Esophagus squamous epithelium (tissue), 5 donors: ENCODE measurements at regions not wholly inside any gene's neighbourhood (a gene's known extent, or its start where the extent isn't known, plus 50 kb on each side); places are given as distances from the start of the nearest gene placed in this dataset.

Experiments
- DNase-seq: peaks from one replicate; lab custom pipeline; 2025; lab: John Stamatoyannopoulos, UW
- H3K27ac ChIP-seq, 4 donors: fragments of 200-600 bp; sonication (generic); one replicate each; pipeline ENCODE4 v1.5.1; 2016 to 2019; ENCODE audit warnings: mild to moderate bottlenecking in 1 of 4
- H3K27me3 ChIP-seq, 4 donors: fragments of 200-600 bp; sonication (generic); 1 replicate in 3 of 4; 2 replicates in 1 of 4; pipeline versions ENCODE4 v1.5.1 to v1.6.0; 2017 to 2021; ENCODE audit warnings: antibody characterized with exemption in 1 of 4
- H3K36me3 ChIP-seq, 3 donors: fragments of 200-600 bp; sonication (generic); one replicate each; pipeline ENCODE4 v1.5.1; 2016 to 2019
- H3K4me1 ChIP-seq, 3 donors: fragments of 200-600 bp; sonication (generic); one replicate each; pipeline ENCODE4 v1.5.1; 2017 to 2019
- H3K4me3 ChIP-seq, 4 donors: fragments of 200-600 bp; sonication (generic); 1 replicate in 3 of 4; 2 replicates in 1 of 4; pipeline ENCODE4 v1.5.1; 2016 to 2019; ENCODE audit warnings: mild to moderate bottlenecking in 2 of 4, moderate library complexity in 1 of 4
- H3K9me3 ChIP-seq, 3 donors: fragments of 200-600 bp; sonication (generic); one replicate each; pipeline ENCODE4 v1.5.1; 2016 to 2019
- POLR2A ChIP-seq, 4 donors: fragments of 450-650 bp; IDR thresholded peaks; one replicate each; pipeline ENCODE4 v1.6.1; 2017; ENCODE audit warnings: antibody characterized with exemption in 4 of 4, mild to moderate bottlenecking in 4 of 4, moderate library complexity in 3 of 4
- WGBS, 2 donors: methylation state at CpG; one replicate each; pipeline ENCODE4 v1.1.5; 2018; 5-methylcytosine and 5-hydroxymethylcytosine counted together
- intact Hi-C: fragments of 100-400 bp; cut with DNase I; formaldehyde crosslinking; loops from one replicate; pipeline ENCODE4 v1.15.0; 2022
- TF ChIP-seq, protein P1 (sequence below), 6 experiments: fragments of 450-650 bp in 4 of 6; fragments of 200-600 bp in 2 of 6; sonication (generic) in 2 of 6; IDR thresholded peaks; one replicate each; pipeline ENCODE4 v1.5.1; 2016 to 2019; ENCODE audit warnings: antibody characterized with exemption in 6 of 6, mild to moderate bottlenecking in 4 of 6, moderate library complexity in 4 of 6
- donor health status: DM: yes; HTN: yes; CAD: no.

DNA sequence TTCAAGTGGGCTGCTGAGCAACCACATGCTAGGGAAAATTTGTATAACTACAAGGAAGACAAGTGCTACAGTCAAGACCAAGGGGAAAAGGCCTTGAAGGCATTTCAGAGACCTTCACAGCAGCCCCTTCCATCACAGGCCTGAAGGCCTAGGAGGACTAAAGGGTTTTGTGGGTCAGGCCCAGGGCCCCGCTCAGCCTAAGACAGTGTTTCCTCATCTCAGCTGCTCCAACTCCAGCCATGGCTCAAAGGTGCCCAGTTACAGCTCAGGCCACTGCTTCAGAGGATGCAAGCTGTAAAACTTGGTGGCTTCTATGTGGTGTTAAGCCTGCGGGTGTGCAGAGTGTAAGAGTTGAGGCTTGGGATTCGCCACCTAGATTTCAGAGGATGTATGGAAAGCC is 260.5 kb downstream of the NXPE2 start:
- DNase-seq, result no peak
- H3K27ac ChIP-seq, result no peak overlapping the region
- no peaks in the 10 kb centered on the region for H3K27me3 ChIP-seq
- intact Hi-C loops, result no loop called here
- TF ChIP-seq, protein P1, sequence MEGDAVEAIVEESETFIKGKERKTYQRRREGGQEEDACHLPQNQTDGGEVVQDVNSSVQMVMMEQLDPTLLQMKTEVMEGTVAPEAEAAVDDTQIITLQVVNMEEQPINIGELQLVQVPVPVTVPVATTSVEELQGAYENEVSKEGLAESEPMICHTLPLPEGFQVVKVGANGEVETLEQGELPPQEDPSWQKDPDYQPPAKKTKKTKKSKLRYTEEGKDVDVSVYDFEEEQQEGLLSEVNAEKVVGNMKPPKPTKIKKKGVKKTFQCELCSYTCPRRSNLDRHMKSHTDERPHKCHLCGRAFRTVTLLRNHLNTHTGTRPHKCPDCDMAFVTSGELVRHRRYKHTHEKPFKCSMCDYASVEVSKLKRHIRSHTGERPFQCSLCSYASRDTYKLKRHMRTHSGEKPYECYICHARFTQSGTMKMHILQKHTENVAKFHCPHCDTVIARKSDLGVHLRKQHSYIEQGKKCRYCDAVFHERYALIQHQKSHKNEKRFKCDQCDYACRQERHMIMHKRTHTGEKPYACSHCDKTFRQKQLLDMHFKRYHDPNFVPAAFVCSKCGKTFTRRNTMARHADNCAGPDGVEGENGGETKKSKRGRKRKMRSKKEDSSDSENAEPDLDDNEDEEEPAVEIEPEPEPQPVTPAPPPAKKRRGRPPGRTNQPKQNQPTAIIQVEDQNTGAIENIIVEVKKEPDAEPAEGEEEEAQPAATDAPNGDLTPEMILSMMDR (IDR thresholded peaks at IDR 0.05), result no peak
- TF ChIP-seq POLR2A (IDR thresholded peaks at IDR 0.05), result no peak
- no peak overlapping the region for H3K4me3 ChIP-seq
- 73 to 88% methylated on average over 2 to 3 of the region's 3 CpGs for WGBS, 2 donors
- no peaks in the 10 kb centered on the region for H3K36me3 ChIP-seq
- H3K9me3 ChIP-seq, result peaks cover 0 to 4% (median 3%) of the 10 kb centered on the region in 3 donors
- no peaks in the 10 kb centered on the region for H3K4me1 ChIP-seq

DNA sequence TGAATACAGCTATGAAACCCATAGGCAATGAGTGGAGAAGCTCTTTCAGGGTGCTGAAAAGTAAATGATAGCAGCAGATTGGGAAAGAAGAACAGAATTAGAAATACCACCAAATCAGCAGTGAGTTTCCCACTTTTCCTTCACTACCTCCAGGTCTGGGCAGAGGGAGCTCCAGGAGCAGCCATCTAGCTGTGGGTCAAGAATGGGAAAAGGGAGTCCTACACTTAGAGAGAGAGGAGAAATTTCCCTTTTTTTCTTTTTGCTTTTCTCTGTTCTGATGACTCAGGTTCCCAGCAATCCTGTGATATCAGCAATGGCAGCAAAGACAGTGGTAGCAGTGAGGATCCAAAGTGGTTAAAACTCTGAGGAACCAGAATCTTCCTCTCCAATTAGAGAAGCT is 263.9 kb downstream of the NXPE2 start:
- Histone ChIP-seq H3K36me3 (no peaks in the 10 kb centered on the region), H3K27ac (no peak overlapping the region), H3K4me1 (no peaks in the 10 kb centered on the region), H3K4me3 (no peak overlapping the region), H3K9me3 (peaks cover 0 to 4% (median 3%) of the 10 kb centered on the region in 3 donors), H3K27me3 (no peaks in the 10 kb centered on the region)
- no peak for TF ChIP-seq POLR2A (IDR thresholded peaks at IDR 0.05)
- TF ChIP-seq, protein P1 (IDR thresholded peaks at IDR 0.05), result no peak
- no peak for DNase-seq
- intact Hi-C loops, result no loop called here

DNA sequence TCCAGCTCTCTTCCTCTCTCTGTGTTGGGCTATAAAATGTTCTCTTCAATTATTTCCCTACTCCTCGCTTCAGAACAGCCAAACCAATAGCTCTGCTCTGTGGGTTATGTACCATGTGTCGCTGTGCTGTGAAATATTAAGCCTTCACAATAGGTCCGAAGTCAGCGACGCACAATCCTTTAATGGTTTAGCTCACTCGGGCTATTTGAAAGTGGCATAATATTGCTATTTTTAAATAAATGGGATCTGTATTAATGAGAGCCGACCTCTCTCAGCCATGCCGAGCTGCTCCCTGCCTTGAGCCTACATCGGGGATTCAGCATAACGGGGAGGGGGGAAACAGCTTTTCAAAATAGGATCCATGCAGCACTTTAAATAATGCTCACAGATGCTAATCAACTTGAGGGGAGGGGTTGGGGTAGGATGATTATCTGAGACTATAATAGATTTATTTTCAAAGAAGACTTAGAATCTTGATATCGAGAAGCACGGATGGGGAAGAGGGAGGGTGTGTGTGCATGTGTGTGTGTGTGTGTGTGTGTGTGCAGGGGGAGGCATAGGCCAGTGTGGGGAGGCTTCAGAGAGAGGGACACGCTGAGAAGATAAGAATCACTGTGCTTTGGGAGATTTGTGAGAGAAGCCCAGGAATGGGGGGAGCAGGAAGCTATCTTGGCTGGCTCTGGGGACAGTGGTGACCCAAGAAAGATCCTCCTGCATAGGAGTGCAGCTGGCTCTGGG is 271.5 kb downstream of the NXPE2 start:
- no peaks in the 10 kb centered on the region for H3K4me1 ChIP-seq
- intact Hi-C loops, result no loop called here
- H3K27ac ChIP-seq, result no peak overlapping the region
- DNase-seq, result no peak
- no peaks in the 10 kb centered on the region for H3K27me3 ChIP-seq
- no peaks in the 10 kb centered on the region for H3K36me3 ChIP-seq
- 72 to 73% methylated on average over 12 to 13 of the region's 13 CpGs for WGBS, 2 donors
- H3K4me3 ChIP-seq, result no peak overlapping the region
- TF ChIP-seq, protein P1 (IDR thresholded peaks at IDR 0.05), result no peak
- no peaks in the 10 kb centered on the region for H3K9me3 ChIP-seq

DNA sequence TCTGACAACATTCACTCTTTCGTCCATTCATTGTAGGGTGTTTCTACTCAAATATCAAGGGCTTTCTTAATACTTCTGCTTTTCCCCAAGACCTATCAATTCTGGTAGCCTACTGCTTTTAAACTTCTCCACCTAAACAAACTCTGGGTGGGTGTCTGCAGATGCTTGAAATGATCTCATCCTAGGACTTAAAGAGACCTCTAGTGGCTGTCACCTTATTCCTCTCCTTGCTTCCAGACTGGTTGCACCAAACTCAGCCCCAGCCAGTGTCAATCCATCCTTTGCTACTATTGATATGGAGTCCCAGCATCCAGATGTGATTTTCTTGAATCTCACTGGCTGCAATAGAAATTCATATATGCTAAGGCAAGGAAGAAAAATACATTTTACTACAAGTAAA is 274.7 kb downstream of the NXPE2 start:
- TF ChIP-seq, protein P1 (IDR thresholded peaks at IDR 0.05), result no peak
- no peak for TF ChIP-seq POLR2A (IDR thresholded peaks at IDR 0.05)
- 64 to 81% methylated on average over 1 of the region's 1 CpG for WGBS, 2 donors
- DNase-seq, result no peak
- intact Hi-C loops, result no loop called here
- Histone ChIP-seq H3K36me3 (no peaks in the 10 kb centered on the region), H3K27me3 (peaks cover 0 to 10% (median 0%) of the 10 kb centered on the region in 4 donors), H3K9me3 (no peaks in the 10 kb centered on the region), H3K4me1 (no peaks in the 10 kb centered on the region), H3K4me3 (no peak overlapping the region), H3K27ac (no peak overlapping the region)

DNA sequence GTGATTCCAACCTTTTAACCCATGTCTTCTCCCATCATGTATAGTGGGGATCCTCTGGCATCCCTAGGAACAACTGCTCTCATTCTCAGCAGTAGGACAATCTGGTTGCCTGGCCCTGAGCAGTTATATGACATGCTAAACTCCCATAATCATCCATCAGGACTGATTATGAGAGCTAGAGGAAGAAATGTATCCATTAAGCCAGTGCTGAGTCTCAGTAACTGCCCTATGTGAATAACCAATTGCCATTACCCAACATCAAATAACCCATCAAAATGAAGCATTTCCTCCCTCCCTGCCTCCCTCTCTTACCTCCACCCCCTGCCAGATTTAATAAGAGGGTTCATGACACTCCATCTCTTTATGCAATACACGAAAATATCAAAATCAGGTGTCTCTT is 277.6 kb downstream of the NXPE2 start:
- no peak for TF ChIP-seq POLR2A (IDR thresholded peaks at IDR 0.05)
- TF ChIP-seq, protein P1 (IDR thresholded peaks at IDR 0.05), result no peak
- Histone ChIP-seq H3K4me3 (no peak overlapping the region), H3K4me1 (no peaks in the 10 kb centered on the region), H3K27ac (no peak overlapping the region), H3K9me3 (no peaks in the 10 kb centered on the region), H3K27me3 (peaks cover 0 to 10% (median 0%) of the 10 kb centered on the region in 4 donors), H3K36me3 (no peaks in the 10 kb centered on the region)
- 27 to 36% methylated on average over 1 of the region's 1 CpG for WGBS, 2 donors
- intact Hi-C loops, result no loop called here
- no peak for DNase-seq
